ENCODE measurements at regions not wholly inside any gene's neighbourhood (a gene's known extent, or its start where the extent isn't known, plus 50 kb on each side); places are given as distances from the start of the nearest gene placed in this dataset.
A peak's percentile ranks its signal among the peaks of the same experiment; 100 is the strongest.

DNA sequence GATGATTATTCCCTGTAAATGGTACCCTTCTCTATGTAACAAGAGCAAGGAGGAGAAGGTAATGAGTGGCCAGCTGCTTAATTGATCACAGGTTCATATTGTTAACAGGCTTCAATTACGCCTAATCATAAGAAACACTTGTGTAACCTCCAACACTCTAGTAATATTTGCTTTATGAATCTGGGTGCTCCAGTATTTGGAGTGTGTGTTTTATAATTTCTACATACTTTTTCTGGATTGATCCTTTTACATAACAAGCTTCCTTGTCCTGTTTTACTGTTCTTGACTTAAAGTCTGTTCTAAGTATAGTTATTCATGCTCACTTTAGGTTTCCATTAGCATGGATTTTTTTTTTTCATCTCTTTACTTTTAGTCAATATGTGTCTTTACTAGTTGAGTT lies 984.2 kb downstream of the AMY1C start:
- H3K4me3 ChIP-seq (ENCODE audit: low read depth, low read length) = no peak overlapping the region
- TF ChIP-seq CTCF (IDR thresholded peaks at IDR 0.05; ENCODE audit: insufficient read depth, low read length, poor library complexity, severe bottlenecking) = no peak
- no peaks in the 10 kb centered on the region for H3K27me3 ChIP-seq (ENCODE audit: control insufficient read depth, insufficient read depth, low read length)
- H3K36me3 ChIP-seq (ENCODE audit: control insufficient read depth, insufficient read depth, low read length) = no peaks in the 10 kb centered on the region
- DNase-seq (ENCODE audit: low read depth) = no peak

DNA sequence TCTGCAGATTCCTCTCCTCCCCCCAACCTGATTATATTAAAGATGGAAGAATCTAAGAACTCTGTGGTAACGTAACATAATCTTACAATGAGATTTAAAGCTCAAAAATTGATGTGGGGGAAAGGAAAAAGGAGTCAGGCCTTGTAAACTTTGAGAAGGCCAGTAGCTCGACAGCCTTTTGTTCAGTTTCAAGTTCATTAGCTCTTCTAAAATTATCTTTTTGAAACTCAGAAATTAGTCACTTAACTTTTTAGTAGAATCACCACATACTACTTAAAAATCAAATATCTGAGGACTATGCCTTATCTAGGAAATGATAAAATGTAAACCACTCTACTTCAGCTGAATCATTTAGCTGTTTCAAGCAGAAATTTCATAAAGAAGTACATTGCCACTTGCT lies 996.2 kb downstream of the AMY1C start:
- no peaks in the 10 kb centered on the region for H3K27me3 ChIP-seq (ENCODE audit: control insufficient read depth, insufficient read depth, low read length)

DNA sequence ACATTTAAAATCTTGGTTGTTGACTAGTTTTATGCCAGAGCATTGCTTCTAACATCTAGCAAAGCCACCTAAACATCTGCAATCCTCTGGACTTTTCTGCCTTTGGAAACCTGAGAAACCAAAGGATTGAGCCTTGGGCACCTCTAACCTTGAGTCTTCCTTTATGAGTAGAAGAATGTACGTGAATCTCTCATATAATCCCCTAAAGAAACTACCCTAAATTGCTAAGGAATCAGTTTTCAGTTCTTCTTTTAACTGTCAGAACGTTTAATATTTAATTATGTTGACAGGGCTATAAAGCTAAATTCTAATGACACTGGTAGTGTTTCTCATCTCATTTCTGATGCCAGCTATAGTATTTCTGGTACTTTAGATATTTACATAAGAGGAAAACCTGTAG lies 997.3 kb downstream of the AMY1C start:
- no peak overlapping the region for H3K4me3 ChIP-seq (ENCODE audit: low read depth, low read length)
- no peak for TF ChIP-seq CTCF (IDR thresholded peaks at IDR 0.05; ENCODE audit: insufficient read depth, low read length, poor library complexity, severe bottlenecking)

More for the DNA sequence above, 996.2 kb downstream of the AMY1C start:
- Histone ChIP-seq H3K4me3 (ENCODE audit: low read depth, low read length) (no peak overlapping the region), H3K36me3 (ENCODE audit: control insufficient read depth, insufficient read depth, low read length) (no peaks in the 10 kb centered on the region)
- DNase-seq (ENCODE audit: low read depth) = no peak
- no peak for TF ChIP-seq CTCF (IDR thresholded peaks at IDR 0.05; ENCODE audit: insufficient read depth, low read length, poor library complexity, severe bottlenecking)

DNA sequence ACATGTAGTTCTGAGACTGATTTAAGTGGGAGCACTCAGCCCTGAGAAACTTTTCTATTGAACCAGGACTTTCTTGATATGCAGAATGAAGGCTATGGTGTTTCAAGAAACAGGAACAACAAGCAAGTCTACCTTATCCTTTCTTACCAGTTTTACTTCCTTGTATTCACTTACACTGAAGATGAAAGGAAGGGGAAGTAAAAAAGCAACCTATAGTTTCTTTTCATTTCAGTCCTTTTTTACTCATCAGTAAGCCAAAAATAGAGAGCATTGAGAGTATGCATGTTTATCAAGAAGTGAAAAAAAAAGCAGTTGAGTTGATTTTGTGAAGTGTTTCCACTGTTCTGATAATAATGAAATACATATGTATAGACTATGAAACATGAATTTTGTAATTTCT lies 1010.3 kb downstream of the AMY1C start:
- H3K27me3 ChIP-seq (ENCODE audit: control insufficient read depth, insufficient read depth, low read length) = no peaks in the 10 kb centered on the region
- no peak for TF ChIP-seq CTCF (IDR thresholded peaks at IDR 0.05; ENCODE audit: insufficient read depth, low read length, poor library complexity, severe bottlenecking)

More for the DNA sequence above, 997.3 kb downstream of the AMY1C start:
- no peaks in the 10 kb centered on the region for H3K27me3 ChIP-seq (ENCODE audit: control insufficient read depth, insufficient read depth, low read length)
- no peak for DNase-seq (ENCODE audit: low read depth)
- no peaks in the 10 kb centered on the region for H3K36me3 ChIP-seq (ENCODE audit: control insufficient read depth, insufficient read depth, low read length)

GRCh38 chr1:104761961-104762570 lies 1012.4 kb downstream of the AMY1C start:
- TF ChIP-seq CTCF (IDR thresholded peaks at IDR 0.05; ENCODE audit: insufficient read depth, low read length, poor library complexity, severe bottlenecking) = no peak
- Histone ChIP-seq H3K27me3 (ENCODE audit: control insufficient read depth, insufficient read depth, low read length) (no peaks in the 10 kb centered on the region), H3K36me3 (ENCODE audit: control insufficient read depth, insufficient read depth, low read length) (no peaks in the 10 kb centered on the region), H3K4me3 (ENCODE audit: low read depth, low read length) (no peak overlapping the region)
- DNase-seq (ENCODE audit: low read depth) = no peak

More for the DNA sequence above, 1010.3 kb downstream of the AMY1C start:
- DNase-seq (ENCODE audit: low read depth) = no peak
- Histone ChIP-seq H3K4me3 (ENCODE audit: low read depth, low read length) (no peak overlapping the region), H3K36me3 (ENCODE audit: control insufficient read depth, insufficient read depth, low read length) (no peaks in the 10 kb centered on the region)

GRCh38 chr1:104765085-104765484 lies 1015.4 kb downstream of the AMY1C start:
- no peak for TF ChIP-seq CTCF (IDR thresholded peaks at IDR 0.05; ENCODE audit: insufficient read depth, low read length, poor library complexity, severe bottlenecking)
- no peaks in the 10 kb centered on the region for H3K27me3 ChIP-seq (ENCODE audit: control insufficient read depth, insufficient read depth, low read length)
- H3K36me3 ChIP-seq (ENCODE audit: control insufficient read depth, insufficient read depth, low read length) = no peaks in the 10 kb centered on the region
- H3K4me3 ChIP-seq (ENCODE audit: low read depth, low read length) = no peak overlapping the region
- DNase-seq (ENCODE audit: low read depth) = peak; percentile 29
